HepG2 (cell line): ENCODE measurements at regions not wholly inside any gene's neighbourhood (a gene's known extent, or its start where the extent isn't known, plus 50 kb on each side); places are given as distances from the start of the nearest gene placed in this dataset.

ENCODE experiments used
- CHCHD3 ChIP-seq: sonication (generic); formaldehyde crosslinking; IDR thresholded peaks from 2 replicates; pipeline ENCODE4 v1.8.0; 2022; ENCODE audit warnings: mild to moderate bottlenecking, missing genetic modification reagents, moderate library complexity
- FOSL2 ChIP-seq: sonication (generic); formaldehyde crosslinking; IDR thresholded peaks from 2 replicates; pipeline ENCODE4 v1.4.0; 2020; ENCODE audit warnings: missing genetic modification reagents
- FOXK1 ChIP-seq: sonication (generic); formaldehyde crosslinking; IDR thresholded peaks from 2 replicates; pipeline ENCODE4 v1.4.0; 2020; ENCODE audit warnings: low read depth, missing genetic modification reagents, borderline replicate concordance
- GABPB1 ChIP-seq: IDR thresholded peaks from 2 replicates; pipeline ENCODE4 v1.6.1; 2016; ENCODE audit warnings: mild to moderate bottlenecking, missing genetic modification reagents, moderate library complexity, missing compliant biosample characterization
- MZF1 ChIP-seq: sonication (generic); formaldehyde crosslinking; IDR thresholded peaks from 2 replicates; pipeline ENCODE4 v1.8.1; 2023; ENCODE audit warnings: mild to moderate bottlenecking, missing genetic modification reagents, borderline replicate concordance
- SSRP1 ChIP-seq: IDR thresholded peaks from 2 replicates; pipeline ENCODE4 v1.6.1; 2016; ENCODE audit warnings: control low read depth
- ZNF232 ChIP-seq: sonication (generic); formaldehyde crosslinking; IDR thresholded peaks from 2 replicates; pipeline ENCODE4 v1.4.0; 2020; ENCODE audit warnings: missing genetic modification reagents, borderline replicate concordance
- ZNF33B ChIP-seq: sonication (generic); formaldehyde crosslinking; IDR thresholded peaks from 2 replicates; pipeline ENCODE4 v1.5.1; 2020; ENCODE audit warnings: mild to moderate bottlenecking, missing genetic modification reagents
- ZNF781 ChIP-seq: sonication (generic); formaldehyde crosslinking; IDR thresholded peaks from 2 replicates; pipeline ENCODE4 v1.5.1; 2020; ENCODE audit warnings: borderline replicate concordance, mild to moderate bottlenecking, missing genetic modification reagents; ENCODE audit errors: not compliant biosample characterization
- TF ChIP-seq, protein P1 (sequence below): sonication (generic); formaldehyde crosslinking; IDR thresholded peaks from 2 replicates; pipeline ENCODE4 v1.8.1; 2022; ENCODE audit warnings: mild to moderate bottlenecking, missing genetic modification reagents
- TF ChIP-seq, protein P2 (sequence below): sonication (generic); formaldehyde crosslinking; IDR thresholded peaks from 2 replicates; pipeline ENCODE4 v1.5.0; 2020; ENCODE audit warnings: mild to moderate bottlenecking, missing genetic modification reagents, moderate library complexity

DNA sequence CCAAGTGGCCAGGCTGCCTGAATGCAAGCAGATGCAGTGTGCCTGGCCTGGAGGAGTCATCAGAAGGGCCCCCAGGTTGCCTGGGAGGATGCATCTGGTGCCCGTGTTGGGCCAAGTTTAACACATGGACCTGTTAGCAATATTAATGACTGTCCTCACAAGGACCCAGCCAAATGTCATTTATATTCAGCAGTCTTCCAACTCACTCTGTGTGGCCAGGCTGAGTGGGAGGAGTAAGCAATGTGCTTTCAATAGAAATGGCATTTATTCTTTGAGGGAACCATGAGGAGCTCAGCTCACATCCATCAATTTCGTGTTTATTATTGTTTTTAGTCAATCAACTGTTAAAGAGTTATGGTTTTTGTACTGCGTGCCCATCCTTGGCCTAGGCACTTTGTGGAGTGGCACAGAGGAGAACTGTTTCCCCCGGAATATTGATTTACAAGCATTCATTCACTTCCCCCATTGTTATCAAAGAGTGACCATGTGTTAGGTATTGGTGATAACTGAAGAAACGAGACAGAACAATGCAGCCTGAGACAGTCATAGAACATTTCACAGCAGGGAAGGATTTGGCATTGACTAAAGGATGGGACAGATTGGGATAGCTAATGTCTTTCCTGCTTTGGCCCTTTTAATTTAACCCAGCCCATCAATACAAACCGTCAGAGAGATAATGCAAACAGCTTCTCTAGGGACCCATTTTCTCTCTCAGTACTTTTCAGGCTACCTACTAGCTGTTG is 725.2 kb downstream of the TSN start:
- TF ChIP-seq, protein P1, sequence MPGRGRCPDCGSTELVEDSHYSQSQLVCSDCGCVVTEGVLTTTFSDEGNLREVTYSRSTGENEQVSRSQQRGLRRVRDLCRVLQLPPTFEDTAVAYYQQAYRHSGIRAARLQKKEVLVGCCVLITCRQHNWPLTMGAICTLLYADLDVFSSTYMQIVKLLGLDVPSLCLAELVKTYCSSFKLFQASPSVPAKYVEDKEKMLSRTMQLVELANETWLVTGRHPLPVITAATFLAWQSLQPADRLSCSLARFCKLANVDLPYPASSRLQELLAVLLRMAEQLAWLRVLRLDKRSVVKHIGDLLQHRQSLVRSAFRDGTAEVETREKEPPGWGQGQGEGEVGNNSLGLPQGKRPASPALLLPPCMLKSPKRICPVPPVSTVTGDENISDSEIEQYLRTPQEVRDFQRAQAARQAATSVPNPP (CRISPR knock-in tag) = no peak
- TF ChIP-seq CHCHD3 (CRISPR knock-in tag) (no peak), FOXK1 (CRISPR knock-in tag) (no peak), MZF1 (CRISPR knock-in tag) (no peak), FOSL2 (CRISPR knock-in tag) (no peak), ZNF33B (CRISPR knock-in tag) (no peak), SSRP1 (no peak), ZNF232 (CRISPR knock-in tag) (no peak), GABPB1 (CRISPR knock-in tag) (no peak), ZNF781 (CRISPR knock-in tag) (no peak)
- TF ChIP-seq, protein P2, sequence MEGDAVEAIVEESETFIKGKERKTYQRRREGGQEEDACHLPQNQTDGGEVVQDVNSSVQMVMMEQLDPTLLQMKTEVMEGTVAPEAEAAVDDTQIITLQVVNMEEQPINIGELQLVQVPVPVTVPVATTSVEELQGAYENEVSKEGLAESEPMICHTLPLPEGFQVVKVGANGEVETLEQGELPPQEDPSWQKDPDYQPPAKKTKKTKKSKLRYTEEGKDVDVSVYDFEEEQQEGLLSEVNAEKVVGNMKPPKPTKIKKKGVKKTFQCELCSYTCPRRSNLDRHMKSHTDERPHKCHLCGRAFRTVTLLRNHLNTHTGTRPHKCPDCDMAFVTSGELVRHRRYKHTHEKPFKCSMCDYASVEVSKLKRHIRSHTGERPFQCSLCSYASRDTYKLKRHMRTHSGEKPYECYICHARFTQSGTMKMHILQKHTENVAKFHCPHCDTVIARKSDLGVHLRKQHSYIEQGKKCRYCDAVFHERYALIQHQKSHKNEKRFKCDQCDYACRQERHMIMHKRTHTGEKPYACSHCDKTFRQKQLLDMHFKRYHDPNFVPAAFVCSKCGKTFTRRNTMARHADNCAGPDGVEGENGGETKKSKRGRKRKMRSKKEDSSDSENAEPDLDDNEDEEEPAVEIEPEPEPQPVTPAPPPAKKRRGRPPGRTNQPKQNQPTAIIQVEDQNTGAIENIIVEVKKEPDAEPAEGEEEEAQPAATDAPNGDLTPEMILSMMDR (CRISPR knock-in tag) = no peak
